T-helper 2 cell treated with Interferon-gamma antibody and Interleukin-4, amounts not matched to agents 5 μg/mL and 100 μg/mL, for 36 hours (primary cell): ENCODE measurements at regions not wholly inside any gene's neighbourhood (a gene's known extent, or its start where the extent isn't known, plus 50 kb on each side); places are given as distances from the start of the nearest gene placed in this dataset.
"Not testable (repeated sequence)": the region's sequence is repeated elsewhere in the genome, so short reads cannot be mapped to it uniquely, and the experiment has no call there.

ENCODE experiments used
- DNase-seq: peaks from one replicate; pipeline ENCODE4 v3.0.0; 2021; ENCODE audit warnings: low spot score
- H3K27ac Mint-ChIP-seq: one replicate; pipeline ENCODE4 v1.8.0; 2021; ENCODE audit warnings: mild to moderate bottlenecking, mixed read lengths
- H3K27me3 Mint-ChIP-seq: one replicate; pipeline ENCODE4 v1.8.0; 2021; ENCODE audit warnings: low read depth, mixed read lengths
- H3K36me3 Mint-ChIP-seq: one replicate; pipeline ENCODE4 v1.8.0; 2021; ENCODE audit warnings: low read depth, mixed read lengths
- H3K4me1 Mint-ChIP-seq: one replicate; pipeline ENCODE4 v1.8.0; 2021; ENCODE audit warnings: low read depth, mixed read lengths
- H3K4me3 Mint-ChIP-seq: one replicate; pipeline ENCODE4 v1.8.0; 2022; ENCODE audit warnings: mild to moderate bottlenecking, moderate library complexity, mixed read lengths
- H3K9me3 Mint-ChIP-seq: one replicate; pipeline ENCODE4 v1.8.0; 2021; ENCODE audit warnings: mixed read lengths

DNA sequence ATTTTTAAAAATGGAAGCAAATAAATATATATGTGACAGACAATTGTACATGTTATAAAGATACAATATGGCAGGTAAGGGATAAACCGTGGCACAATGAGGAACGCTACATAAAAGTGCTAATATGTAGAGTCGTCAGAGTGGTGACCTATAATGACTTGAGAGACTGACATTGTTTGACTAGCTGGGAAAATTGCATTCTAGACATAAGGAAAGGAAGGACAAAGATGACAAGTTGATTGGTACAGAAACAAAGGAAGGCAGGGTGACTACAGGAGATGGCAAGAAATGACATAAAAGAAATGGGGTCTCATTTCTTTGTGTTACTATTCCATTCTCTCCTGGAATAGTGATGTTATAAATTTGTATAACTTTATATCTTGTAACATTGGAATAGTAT lies 420.4 kb downstream of the DSC3 start:
- Mint-ChIP-seq H3K9me3 (peaks cover 32% of the 10 kb centered on the region), H3K36me3 (no peaks in the 10 kb centered on the region), H3K27ac (no peak overlapping the region)

DNA sequence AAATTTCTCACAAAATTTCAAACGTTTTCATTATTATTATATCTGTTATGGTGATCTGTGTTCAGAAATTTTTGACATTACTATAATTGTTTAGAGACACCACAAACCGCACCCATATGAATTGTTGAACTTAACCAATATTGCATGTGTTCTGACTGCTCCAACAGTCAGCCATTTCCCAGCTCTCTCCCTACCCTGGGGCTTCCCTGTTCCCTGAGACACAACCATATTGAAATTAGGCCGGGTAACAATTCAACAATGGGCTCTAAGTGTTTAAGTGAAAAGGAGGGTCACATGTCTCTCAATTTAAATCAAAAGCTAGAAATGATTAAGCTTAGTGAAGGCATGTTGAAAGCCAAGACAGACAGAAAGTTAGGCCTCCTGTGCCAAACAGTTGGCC lies 424.0 kb downstream of the DSC3 start:
- Mint-ChIP-seq H3K27ac (no peak overlapping the region), H3K9me3 (peaks cover 34% of the 10 kb centered on the region), H3K4me3 (no peak overlapping the region), H3K36me3 (no peaks in the 10 kb centered on the region), H3K27me3 (no peaks in the 10 kb centered on the region), H3K4me1 (no peaks in the 10 kb centered on the region)
- DNase-seq = no peak

More for the DNA sequence above, 420.4 kb downstream of the DSC3 start:
- Mint-ChIP-seq H3K4me3 (no peak overlapping the region), H3K27me3 (no peaks in the 10 kb centered on the region), H3K4me1 (no peaks in the 10 kb centered on the region)
- DNase-seq = no peak

DNA sequence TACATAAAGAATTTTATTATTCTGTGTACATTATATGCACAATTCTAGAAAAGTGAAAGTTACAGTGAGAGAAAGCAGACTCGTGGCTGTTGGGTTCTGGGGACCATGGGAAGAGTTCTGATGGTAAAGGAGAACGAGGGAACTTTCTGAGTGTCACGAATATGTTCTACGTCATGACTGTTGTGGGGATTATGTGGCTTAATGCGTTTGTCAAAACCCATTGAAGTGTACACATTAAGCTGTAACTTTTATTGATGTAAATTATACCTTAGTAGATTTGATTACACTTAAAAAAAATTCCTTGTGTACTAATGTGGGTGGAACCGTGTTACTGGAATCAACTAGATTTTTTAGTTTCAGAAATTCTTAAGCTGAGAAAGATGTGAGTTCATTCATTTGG lies 426.1 kb downstream of the DSC3 start:
- Mint-ChIP-seq H3K27ac (no peak overlapping the region), H3K4me3 (no peak overlapping the region), H3K9me3 (peaks cover 25% of the 10 kb centered on the region), H3K36me3 (no peaks in the 10 kb centered on the region), H3K4me1 (no peaks in the 10 kb centered on the region), H3K27me3 (no peaks in the 10 kb centered on the region)
- no peak for DNase-seq

DNA sequence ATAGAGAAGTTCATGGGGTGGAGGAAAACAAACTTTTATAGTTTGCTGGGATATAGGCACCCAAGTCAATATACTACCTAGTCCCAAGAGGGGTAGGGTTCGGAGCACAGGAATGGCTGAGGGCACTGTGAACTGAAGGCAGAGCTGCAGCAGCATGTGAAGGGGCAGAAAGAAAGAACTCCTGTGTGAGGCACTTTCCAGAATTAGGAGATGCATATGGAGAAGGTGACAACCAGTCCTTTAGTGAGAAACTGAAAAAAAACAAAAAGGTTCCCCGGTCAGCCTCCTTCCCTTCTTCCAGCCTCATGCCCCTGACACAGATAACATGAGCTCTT lies 429.1 kb downstream of the DSC3 start:
- no peak overlapping the region for H3K27ac Mint-ChIP-seq

DNA sequence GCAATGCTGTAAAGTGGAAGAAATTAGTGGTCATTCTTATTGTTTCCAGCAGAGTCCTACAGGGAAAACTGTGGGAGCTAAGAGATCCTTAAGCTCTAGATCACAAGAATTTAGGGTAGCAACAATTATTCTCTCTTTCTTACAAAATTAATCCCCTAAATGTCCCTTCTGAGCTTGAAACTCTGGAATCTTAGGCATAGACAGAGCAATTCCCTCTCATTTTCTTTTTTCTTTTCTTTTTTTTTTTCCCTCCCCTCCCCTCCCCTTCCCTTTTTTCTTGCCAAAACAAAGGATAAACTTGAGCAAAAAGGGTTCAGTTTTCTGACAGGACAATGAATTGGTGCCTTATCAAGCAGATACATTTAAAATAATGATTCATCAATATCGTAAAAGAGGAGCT lies 441.0 kb downstream of the DSC3 start:
- DNase-seq = no peak
- Mint-ChIP-seq H3K27me3 (no peaks in the 10 kb centered on the region), H3K36me3 (no peaks in the 10 kb centered on the region), H3K27ac (no peak overlapping the region), H3K4me1 (no peaks in the 10 kb centered on the region), H3K9me3 (peaks cover 23% of the 10 kb centered on the region), H3K4me3 (no peak overlapping the region)

More for the DNA sequence above, 429.1 kb downstream of the DSC3 start:
- Mint-ChIP-seq H3K27me3 (no peaks in the 10 kb centered on the region), H3K9me3 (peaks cover 18% of the 10 kb centered on the region), H3K4me3 (no peak overlapping the region), H3K36me3 (no peaks in the 10 kb centered on the region), H3K4me1 (no peaks in the 10 kb centered on the region)
- no peak for DNase-seq

DNA sequence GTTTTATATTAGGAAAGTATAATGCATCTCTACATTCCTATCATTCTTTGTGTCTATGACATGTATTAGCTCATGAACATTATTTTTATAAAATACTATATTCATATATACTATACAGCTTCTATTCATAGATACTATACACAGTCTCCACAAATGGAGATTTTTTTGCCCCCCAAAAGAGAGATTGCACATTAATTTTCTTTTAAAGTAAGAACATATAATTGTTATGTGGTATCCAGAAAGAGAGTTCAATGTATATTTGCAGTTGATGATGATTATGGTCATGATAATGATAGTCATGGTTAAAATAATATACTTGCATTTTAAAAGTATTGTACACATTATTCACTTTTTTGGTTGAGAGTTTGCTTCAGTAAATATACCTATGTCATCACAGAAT lies 445.3 kb downstream of the DSC3 start:
- Mint-ChIP-seq H3K27ac (no peak overlapping the region), H3K36me3 (no peaks in the 10 kb centered on the region), H3K9me3 (peaks cover 22% of the 10 kb centered on the region), H3K27me3 (no peaks in the 10 kb centered on the region), H3K4me3 (no peak overlapping the region), H3K4me1 (no peaks in the 10 kb centered on the region)
- no peak for DNase-seq

DNA sequence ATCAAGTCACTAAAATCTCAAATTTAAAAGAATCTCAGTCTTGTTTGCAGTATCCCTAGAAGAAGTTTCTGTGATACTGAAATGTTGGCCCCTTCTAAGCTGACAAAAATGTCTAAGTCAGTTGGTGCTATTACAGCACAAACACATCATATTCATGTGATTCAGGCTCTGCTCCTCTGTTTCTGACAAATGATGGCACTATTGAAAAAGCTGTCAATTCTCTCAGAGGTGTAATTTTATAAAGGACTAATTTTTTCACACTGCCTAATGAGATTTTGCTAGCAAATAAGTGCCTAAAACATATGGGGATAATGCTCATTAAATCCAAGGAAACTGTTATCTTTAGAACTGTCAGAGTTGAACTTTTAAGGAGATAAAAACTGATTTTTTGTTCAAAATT lies 445.9 kb downstream of the DSC3 start:
- Mint-ChIP-seq H3K27ac (no peak overlapping the region), H3K4me3 (no peak overlapping the region), H3K9me3 (peaks cover 22% of the 10 kb centered on the region), H3K27me3 (no peaks in the 10 kb centered on the region), H3K36me3 (no peaks in the 10 kb centered on the region), H3K4me1 (no peaks in the 10 kb centered on the region)
- no peak for DNase-seq

DNA sequence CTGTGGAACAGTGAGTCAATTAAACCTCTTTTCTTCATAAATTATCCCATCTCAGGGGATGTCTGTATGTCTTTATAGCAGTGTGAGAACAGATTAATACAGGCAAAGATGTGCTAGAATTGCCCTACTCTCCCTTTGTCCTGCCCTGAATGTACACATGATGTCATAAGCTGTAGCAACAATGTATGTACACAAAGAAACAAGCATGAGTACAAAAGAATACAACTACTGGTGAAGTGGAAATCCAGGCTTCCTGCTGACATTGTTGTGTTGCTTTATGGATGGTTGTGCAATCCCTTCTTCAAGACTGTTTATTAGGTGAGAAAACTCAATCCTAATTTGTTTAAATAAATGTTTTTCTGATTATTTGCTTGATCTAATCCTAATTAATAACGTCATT lies 446.6 kb downstream of the DSC3 start:
- H3K36me3 Mint-ChIP-seq = no peaks in the 10 kb centered on the region
- no peaks in the 10 kb centered on the region for H3K4me1 Mint-ChIP-seq
- peaks cover 23% of the 10 kb centered on the region for H3K9me3 Mint-ChIP-seq
- H3K27ac Mint-ChIP-seq = no peak overlapping the region
- no peaks in the 10 kb centered on the region for H3K27me3 Mint-ChIP-seq
- no peak overlapping the region for H3K4me3 Mint-ChIP-seq
- DNase-seq = no peak

DNA sequence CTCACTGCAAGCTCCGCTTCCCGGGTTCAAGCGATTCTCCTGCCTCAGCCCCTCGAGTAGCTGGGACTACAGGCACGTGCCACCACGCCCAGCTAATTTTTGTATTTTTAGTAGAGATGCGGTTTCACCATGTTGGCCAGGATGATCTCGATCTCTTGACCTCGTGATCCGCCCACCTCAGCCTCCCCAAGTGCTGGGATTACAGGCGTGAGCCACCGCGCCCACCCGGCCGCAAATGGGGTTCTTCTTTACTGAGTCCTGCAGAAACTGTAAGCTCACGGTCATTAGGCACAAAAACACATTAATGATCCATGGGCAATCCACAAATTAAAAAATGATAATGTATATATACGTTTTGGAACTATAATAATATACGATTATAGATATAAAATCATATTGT lies 447.6 kb downstream of the DSC3 start:
- not testable (repeated sequence) for H3K27me3 Mint-ChIP-seq, H3K4me1 Mint-ChIP-seq, H3K4me3 Mint-ChIP-seq, H3K36me3 Mint-ChIP-seq, H3K27ac Mint-ChIP-seq, DNase-seq
- H3K9me3 Mint-ChIP-seq = peaks cover 32% of the 10 kb centered on the region

DNA sequence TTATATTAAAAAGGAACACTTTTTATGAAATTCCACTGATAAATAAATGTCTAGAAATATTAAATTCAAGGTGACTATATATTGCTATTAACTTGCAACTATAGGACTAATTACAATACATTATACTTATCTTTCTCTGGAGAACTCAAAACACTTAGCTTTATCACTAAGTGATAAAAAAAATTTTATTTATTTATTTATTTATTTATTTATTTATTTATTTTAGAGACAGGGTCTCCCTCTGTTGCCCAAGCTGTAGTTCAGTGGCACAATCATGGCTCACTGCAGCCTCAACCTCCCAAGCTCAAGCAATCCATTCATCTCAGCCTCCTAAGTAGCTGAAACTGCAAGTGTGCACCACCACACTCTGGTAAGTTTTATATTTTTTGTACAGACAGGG lies 451.1 kb downstream of the DSC3 start:
- no peak for DNase-seq
- Mint-ChIP-seq H3K4me3 (no peak overlapping the region), H3K4me1 (no peaks in the 10 kb centered on the region), H3K36me3 (no peaks in the 10 kb centered on the region), H3K27me3 (no peaks in the 10 kb centered on the region), H3K9me3 (peaks cover 43% of the 10 kb centered on the region), H3K27ac (no peak overlapping the region)

DNA sequence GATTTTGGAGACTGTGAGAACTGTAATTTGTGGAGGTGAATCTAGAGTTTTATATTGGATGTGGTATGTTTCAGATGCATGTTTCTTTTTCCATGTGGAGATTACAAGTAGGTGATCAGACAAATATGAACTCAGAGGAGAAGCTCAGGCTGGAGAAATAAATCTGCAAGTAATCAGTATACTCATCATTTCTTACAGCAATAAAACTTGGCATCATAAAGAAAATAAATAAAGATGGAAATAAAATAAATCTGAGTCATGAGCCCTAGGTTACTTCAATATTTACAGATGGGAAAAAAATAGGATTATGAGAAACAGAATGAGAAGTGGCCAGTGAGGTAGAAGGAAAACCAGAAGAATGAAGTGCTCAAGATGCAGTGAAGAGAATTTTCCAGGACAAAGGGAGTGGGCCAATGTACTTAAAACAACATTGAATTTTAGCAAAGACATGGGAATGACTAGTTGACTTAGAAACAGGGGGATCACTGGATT lies 453.8 kb downstream of the DSC3 start:
- Mint-ChIP-seq H3K27ac (no peak overlapping the region), H3K9me3 (peaks cover 46% of the 10 kb centered on the region), H3K4me3 (no peak overlapping the region), H3K36me3 (no peaks in the 10 kb centered on the region), H3K4me1 (no peaks in the 10 kb centered on the region), H3K27me3 (no peaks in the 10 kb centered on the region)
- no peak for DNase-seq

DNA sequence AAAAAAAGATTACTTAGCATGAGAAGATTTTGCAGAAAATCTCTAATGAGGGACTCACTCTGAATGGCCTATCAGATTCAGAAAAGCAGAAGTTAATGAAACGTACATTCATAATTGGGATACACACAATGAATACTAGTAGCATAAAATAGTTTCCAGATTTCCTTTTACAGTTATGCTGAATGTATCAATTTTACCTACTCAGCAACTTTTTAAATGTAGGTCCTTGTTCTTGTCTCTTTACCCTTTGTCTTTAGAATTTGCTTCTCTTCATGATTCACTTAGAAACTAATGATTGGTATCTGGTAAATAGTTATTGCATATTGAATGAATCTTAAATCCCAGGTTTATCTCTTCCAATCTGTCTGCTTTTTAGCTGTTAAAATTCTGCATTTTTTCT lies 458.8 kb downstream of the DSC3 start:
- Mint-ChIP-seq H3K36me3 (no peaks in the 10 kb centered on the region), H3K27ac (no peak overlapping the region), H3K27me3 (no peaks in the 10 kb centered on the region), H3K9me3 (peaks cover 46% of the 10 kb centered on the region), H3K4me1 (no peaks in the 10 kb centered on the region), H3K4me3 (no peak overlapping the region)
- no peak for DNase-seq

DNA sequence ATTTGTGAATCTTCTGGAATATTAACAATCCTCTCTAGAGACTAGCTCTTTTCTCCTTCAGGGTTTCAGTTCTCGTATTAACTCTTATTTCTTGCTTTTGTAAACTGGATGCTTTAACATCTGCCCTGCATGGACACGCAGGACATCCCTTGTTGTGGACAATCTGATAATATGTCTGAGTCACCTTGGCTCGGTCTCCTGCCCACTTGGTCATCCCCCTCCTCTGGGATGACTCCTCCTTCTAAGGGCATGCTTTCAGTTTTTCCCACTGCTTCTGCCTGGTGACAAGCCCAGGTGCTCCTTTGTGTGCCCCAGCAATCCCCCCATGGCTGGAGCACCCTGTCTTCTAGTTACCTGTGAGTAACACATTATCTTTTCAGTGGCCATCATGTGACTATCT lies 460.5 kb downstream of the DSC3 start:
- DNase-seq = no peak
- no peak overlapping the region for H3K27ac Mint-ChIP-seq
- H3K4me1 Mint-ChIP-seq = no peaks in the 10 kb centered on the region
- no peaks in the 10 kb centered on the region for H3K36me3 Mint-ChIP-seq
- H3K27me3 Mint-ChIP-seq = no peaks in the 10 kb centered on the region
- H3K9me3 Mint-ChIP-seq = peaks cover 39% of the 10 kb centered on the region
- no peak overlapping the region for H3K4me3 Mint-ChIP-seq

DNA sequence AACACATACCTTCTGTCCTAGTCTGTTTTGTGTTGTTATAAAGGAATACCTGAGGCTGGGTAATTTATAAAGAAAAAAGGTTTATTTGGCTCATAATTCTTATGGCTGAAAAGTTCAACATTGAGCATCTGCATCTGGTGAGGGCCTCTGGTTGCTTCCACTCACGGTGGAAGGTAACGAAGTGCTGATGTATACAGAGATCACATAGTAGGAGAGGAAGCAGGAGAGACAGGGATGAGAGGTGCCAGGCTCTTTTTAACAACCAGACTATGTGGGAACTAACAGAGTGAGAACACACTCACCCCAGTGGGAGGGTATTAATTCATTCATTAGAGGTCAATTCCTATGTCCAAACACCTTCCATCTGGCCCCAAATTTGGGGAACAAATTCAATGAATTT lies 463.8 kb downstream of the DSC3 start:
- peaks cover 27% of the 10 kb centered on the region for H3K9me3 Mint-ChIP-seq
- no peaks in the 10 kb centered on the region for H3K27me3 Mint-ChIP-seq
- H3K27ac Mint-ChIP-seq = no peak overlapping the region
- no peak for DNase-seq
- H3K4me1 Mint-ChIP-seq = no peaks in the 10 kb centered on the region
- no peak overlapping the region for H3K4me3 Mint-ChIP-seq
- no peaks in the 10 kb centered on the region for H3K36me3 Mint-ChIP-seq

DNA sequence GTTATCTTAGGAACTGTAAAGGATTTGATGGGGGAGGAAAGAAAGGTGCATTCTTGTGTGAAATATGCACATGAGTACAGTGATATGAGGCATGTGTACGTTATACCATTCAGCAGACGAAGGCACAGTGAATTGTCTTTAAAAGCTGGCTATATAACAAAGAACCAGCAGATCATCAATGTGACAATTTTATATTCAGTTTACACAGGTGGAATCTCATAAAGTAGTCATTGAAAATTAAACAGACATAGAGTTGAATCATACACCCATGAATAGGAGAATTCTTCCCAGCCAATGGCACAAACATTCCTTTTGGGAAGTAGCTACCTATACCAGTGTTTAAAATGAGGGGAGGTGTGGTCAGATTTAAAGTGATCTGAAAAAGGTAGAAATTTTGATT lies 470.3 kb downstream of the DSC3 start:
- Mint-ChIP-seq H3K4me3 (no peak overlapping the region), H3K27me3 (no peaks in the 10 kb centered on the region), H3K9me3 (peaks cover 27% of the 10 kb centered on the region), H3K27ac (no peak overlapping the region), H3K4me1 (no peaks in the 10 kb centered on the region), H3K36me3 (no peaks in the 10 kb centered on the region)
- DNase-seq = no peak
